ENCODE measurements at regions not wholly inside any gene's neighbourhood (a gene's known extent, or its start where the extent isn't known, plus 50 kb on each side); places are given as distances from the start of the nearest gene placed in this dataset.
A peak's percentile ranks its signal among the peaks of the same experiment; 100 is the strongest.

GRCh38 chr1:229027622-229028182 lies 243.2 kb upstream of the RAB4A start (continued):
- TF ChIP-seq RARA (CRISPR knock-in tag; IDR thresholded peaks at IDR 0.05): 0 out of 2 replicates have a peak, but pooled peaks have one; percentile 35
- TF ChIP-seq HNF4A (CRISPR knock-in tag; IDR thresholded peaks at IDR 0.05): peak; percentile 56; the same call in 1 of the 2 replicates
- TF ChIP-seq TBP (CRISPR knock-in tag; IDR thresholded peaks at IDR 0.05): no peak
- TF ChIP-seq TFAP4 (IDR thresholded peaks at IDR 0.05; ENCODE audit: borderline replicate concordance, low read depth): peak; percentile 80; the same call in 1 of the 2 replicates
- 0 out of 2 replicates have a peak, but pooled peaks have one; percentile 24 for TF ChIP-seq ZGPAT (CRISPR knock-in tag; IDR thresholded peaks at IDR 0.05)
- no peak for TF ChIP-seq ELF1 (CRISPR knock-in tag; IDR thresholded peaks at IDR 0.05)
- TF ChIP-seq ZNF34 (CRISPR knock-in tag; IDR thresholded peaks at IDR 0.05; ENCODE audit: borderline replicate concordance): no peak
- 0 out of 2 replicates have a peak, but pooled peaks have one; percentile 29 for TF ChIP-seq HOMEZ (CRISPR knock-in tag; IDR thresholded peaks at IDR 0.05; ENCODE audit: low read depth)
- TF ChIP-seq ZNF747 (CRISPR knock-in tag; IDR thresholded peaks at IDR 0.05; ENCODE audit: borderline replicate concordance): no peak
- no peak for TF ChIP-seq ZNF562 (CRISPR knock-in tag; IDR thresholded peaks at IDR 0.05; ENCODE audit: borderline replicate concordance)
- TF ChIP-seq ZNF710 (CRISPR knock-in tag; IDR thresholded peaks at IDR 0.05; ENCODE audit: borderline replicate concordance): peak; percentile 52; the same call in 1 of the 2 replicates
- TF ChIP-seq ELF3 (CRISPR knock-in tag; IDR thresholded peaks at IDR 0.05): peak; percentile 82
- 0 out of 2 replicates have a peak, but pooled peaks have one; percentile 21 for TF ChIP-seq HDAC1 (CRISPR knock-in tag; IDR thresholded peaks at IDR 0.05)
- TF ChIP-seq YEATS4 (CRISPR knock-in tag; IDR thresholded peaks at IDR 0.05; ENCODE audit: borderline replicate concordance): no peak
- no peak for TF ChIP-seq MATR3 (CRISPR knock-in tag; IDR thresholded peaks at IDR 0.05)
- no peak for TF ChIP-seq ZNF451 (CRISPR knock-in tag; IDR thresholded peaks at IDR 0.05)
- TF ChIP-seq DMAP1 (CRISPR knock-in tag; IDR thresholded peaks at IDR 0.05): 0 out of 2 replicates have a peak, but pooled peaks have one; percentile 64
- TF ChIP-seq SALL1 (CRISPR knock-in tag; IDR thresholded peaks at IDR 0.05): peak; percentile 54; the same call in 1 of the 2 replicates
- no peak for TF ChIP-seq SMAD1 (CRISPR knock-in tag; IDR thresholded peaks at IDR 0.05; ENCODE audit: borderline replicate concordance, low read depth)
- TF ChIP-seq BCL6 (CRISPR knock-in tag; IDR thresholded peaks at IDR 0.05): peak; percentile 44
- TF ChIP-seq POGZ (CRISPR knock-in tag; IDR thresholded peaks at IDR 0.05): no peak
- TF ChIP-seq ZNF784 (CRISPR knock-in tag; IDR thresholded peaks at IDR 0.05; ENCODE audit: borderline replicate concordance): no peak
- no peak for TF ChIP-seq RFX1 (IDR thresholded peaks at IDR 0.05)
- TF ChIP-seq STAG1 (CRISPR knock-in tag; IDR thresholded peaks at IDR 0.05): 0 out of 2 replicates have a peak, but pooled peaks have one; percentile 10
- peak; percentile 24; the same call in 1 of the 2 replicates for TF ChIP-seq NR2C2 (CRISPR knock-in tag; IDR thresholded peaks at IDR 0.05; ENCODE audit: borderline replicate concordance)

Measured in HepG2 (cell line).